ENCODE measurements at regions not wholly inside any gene's neighbourhood (a gene's known extent, or its start where the extent isn't known, plus 50 kb on each side); places are given as distances from the start of the nearest gene placed in this dataset.
A peak's percentile ranks its signal among the peaks of the same experiment; 100 is the strongest.
"Not testable (repeated sequence)": the region's sequence is repeated elsewhere in the genome, so short reads cannot be mapped to it uniquely, and the experiment has no call there.

DNA sequence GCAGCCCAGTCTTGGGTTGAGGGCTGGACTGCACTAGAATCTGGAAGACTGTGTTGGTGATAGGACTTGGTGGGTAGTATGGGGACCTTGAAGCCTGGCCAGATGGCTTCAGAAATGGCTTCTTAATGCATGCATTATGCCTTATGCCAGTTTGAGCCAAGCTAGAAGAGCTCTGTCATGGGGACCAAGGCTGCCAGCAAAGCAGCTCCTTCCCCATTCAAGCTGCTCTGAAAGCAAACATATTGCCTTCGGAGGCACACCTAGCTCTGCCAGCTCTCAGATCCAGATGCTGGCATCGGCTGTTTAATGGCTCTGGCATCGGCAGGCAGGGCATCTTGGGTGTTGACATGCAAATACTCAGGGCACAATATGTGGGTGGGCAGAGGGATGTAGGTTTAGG is 59.0 kb upstream of the IGFBP5 start:
- no peak for ATAC-seq
- Histone ChIP-seq H3K27ac (no peak overlapping the region), H3K36me3 (no peaks in the 10 kb centered on the region), H3K4me1 (no peaks in the 10 kb centered on the region), H3K4me3 (no peak overlapping the region), H3K9me3 (no peaks in the 10 kb centered on the region), H3K27me3 (no peaks in the 10 kb centered on the region)
- DNase-seq = no peak
- WGBS (ENCODE audit: insufficient coverage, low coverage, low lambda C conversion rate, missing lambda C conversion rate) = 47% methylated on average over 2 of the region's 3 CpGs
- TF ChIP-seq, protein P1, sequence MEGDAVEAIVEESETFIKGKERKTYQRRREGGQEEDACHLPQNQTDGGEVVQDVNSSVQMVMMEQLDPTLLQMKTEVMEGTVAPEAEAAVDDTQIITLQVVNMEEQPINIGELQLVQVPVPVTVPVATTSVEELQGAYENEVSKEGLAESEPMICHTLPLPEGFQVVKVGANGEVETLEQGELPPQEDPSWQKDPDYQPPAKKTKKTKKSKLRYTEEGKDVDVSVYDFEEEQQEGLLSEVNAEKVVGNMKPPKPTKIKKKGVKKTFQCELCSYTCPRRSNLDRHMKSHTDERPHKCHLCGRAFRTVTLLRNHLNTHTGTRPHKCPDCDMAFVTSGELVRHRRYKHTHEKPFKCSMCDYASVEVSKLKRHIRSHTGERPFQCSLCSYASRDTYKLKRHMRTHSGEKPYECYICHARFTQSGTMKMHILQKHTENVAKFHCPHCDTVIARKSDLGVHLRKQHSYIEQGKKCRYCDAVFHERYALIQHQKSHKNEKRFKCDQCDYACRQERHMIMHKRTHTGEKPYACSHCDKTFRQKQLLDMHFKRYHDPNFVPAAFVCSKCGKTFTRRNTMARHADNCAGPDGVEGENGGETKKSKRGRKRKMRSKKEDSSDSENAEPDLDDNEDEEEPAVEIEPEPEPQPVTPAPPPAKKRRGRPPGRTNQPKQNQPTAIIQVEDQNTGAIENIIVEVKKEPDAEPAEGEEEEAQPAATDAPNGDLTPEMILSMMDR (IDR thresholded peaks at IDR 0.05) = no peak
- TF ChIP-seq POLR2A (IDR thresholded peaks at IDR 0.05) = no peak
- intact Hi-C loops (cut with DNase I) = no loop called here

DNA sequence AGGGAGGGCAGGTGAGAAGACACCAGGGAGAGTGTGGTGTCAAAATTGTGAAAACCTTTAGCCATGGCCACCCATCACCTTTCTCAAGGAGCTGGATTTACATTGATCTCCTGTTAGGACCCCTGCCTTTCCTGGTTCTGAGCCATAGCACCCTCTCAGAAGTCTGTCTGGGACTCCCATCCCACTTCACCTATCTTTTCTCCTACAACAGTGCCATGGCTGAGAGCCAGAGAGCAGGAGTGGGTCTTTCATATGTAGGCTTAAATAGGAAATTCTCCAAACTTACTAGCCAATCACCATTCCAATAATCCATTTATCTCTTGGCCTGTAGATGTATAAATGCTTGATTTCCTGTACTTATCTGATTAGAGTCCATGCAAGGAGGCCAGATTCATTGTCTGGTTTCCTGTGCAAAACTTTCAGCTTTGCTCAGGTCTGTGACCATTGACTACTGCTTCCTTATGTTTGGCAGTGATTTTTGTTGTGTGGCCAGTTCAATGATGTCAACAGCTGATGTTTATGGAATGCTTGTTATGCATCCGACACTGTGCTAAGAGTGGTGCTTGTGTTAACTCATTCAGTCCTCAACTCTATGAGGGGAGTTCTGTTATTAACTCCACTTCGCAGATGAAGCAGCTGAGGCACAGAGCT is 57.6 kb upstream of the IGFBP5 start:
- H3K4me1 ChIP-seq = no peaks in the 10 kb centered on the region
- 65% methylated on average over 2 of the region's 2 CpGs for WGBS (ENCODE audit: insufficient coverage, low coverage, low lambda C conversion rate, missing lambda C conversion rate)
- H3K9me3 ChIP-seq = no peaks in the 10 kb centered on the region
- H3K36me3 ChIP-seq = no peaks in the 10 kb centered on the region
- TF ChIP-seq, protein P1 (IDR thresholded peaks at IDR 0.05) = no peak
- no peak for TF ChIP-seq POLR2A (IDR thresholded peaks at IDR 0.05)
- intact Hi-C loops (cut with DNase I) = no loop called here
- ATAC-seq = peak in 1 of 4 donors; percentile 38
- no peaks in the 10 kb centered on the region for H3K27me3 ChIP-seq
- no peak overlapping the region for H3K27ac ChIP-seq
- DNase-seq = no peak
- no peak overlapping the region for H3K4me3 ChIP-seq

DNA sequence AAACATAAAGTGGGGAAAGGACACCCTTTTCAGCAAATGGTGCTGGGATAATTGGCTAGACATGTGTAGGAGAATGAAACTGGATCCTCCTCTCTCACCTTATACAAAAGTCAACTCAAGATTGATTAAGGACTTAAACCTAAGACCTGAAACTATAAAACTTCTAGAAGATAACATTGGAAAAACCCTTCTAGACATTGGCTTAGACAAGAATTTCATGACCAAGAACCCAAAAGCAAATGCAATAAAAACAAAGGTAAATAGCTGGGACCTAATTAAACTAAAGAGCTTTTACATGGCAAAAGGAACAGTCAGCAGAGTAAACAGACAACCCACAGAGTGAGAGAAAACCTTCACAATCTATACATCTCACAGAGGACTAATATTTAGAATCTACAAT is 55.4 kb upstream of the IGFBP5 start:
- H3K4me3 ChIP-seq; ATAC-seq; H3K9me3 ChIP-seq; intact Hi-C loops (cut with DNase I); DNase-seq; H3K27me3 ChIP-seq; H3K36me3 ChIP-seq; H3K27ac ChIP-seq; H3K4me1 ChIP-seq: not testable (repeated sequence)

DNA sequence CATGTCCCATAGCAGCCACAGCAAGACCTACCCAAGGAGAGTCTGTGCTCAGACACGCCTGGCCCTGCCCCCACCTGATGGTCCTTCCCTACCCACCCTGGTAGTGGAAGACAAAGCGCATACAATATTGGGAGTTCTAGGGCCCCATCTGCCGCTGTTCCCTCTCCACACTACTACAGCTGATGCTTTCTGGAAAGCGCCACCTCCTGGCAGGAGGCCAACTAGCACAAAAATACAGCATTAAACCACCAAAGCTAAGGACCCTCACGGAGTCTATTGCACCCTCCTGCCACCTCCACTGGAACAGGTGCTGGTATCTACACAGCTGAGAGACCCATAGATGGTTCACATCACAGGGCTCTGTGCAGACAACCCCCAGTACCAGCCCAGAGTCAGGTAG is 50.9 kb upstream of the IGFBP5 start:
- H3K4me1 ChIP-seq; DNase-seq; H3K27me3 ChIP-seq; intact Hi-C loops (cut with DNase I); H3K27ac ChIP-seq; H3K4me3 ChIP-seq; H3K36me3 ChIP-seq; ATAC-seq; H3K9me3 ChIP-seq: not testable (repeated sequence)
- 100% methylated on average over 2 of the region's 5 CpGs for WGBS (ENCODE audit: insufficient coverage, low coverage, low lambda C conversion rate, missing lambda C conversion rate)

DNA sequence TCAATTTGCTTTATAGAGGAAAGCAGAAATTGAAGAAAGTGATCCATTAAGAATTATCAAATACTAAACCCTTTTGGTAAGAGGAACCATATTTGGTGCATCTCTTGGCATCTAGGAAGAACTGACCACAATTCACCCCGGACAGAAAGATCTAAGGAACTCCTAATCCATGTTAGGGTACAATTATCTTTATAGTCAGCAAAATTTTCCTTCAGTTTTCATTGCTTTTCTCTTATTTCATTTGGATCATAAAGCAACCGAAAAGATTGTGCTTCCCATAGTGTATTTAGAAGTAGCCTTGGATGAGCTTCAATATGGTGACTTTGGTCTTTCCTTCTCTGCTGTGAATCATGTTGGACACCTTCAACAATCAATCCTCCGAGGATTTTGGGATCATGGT is 50.1 kb upstream of the IGFBP5 start:
- no peak for DNase-seq
- intact Hi-C loops (cut with DNase I) = no loop called here
- ATAC-seq = no peak
- H3K4me1 ChIP-seq = peaks cover 0 to 13% (median 5%) of the 10 kb centered on the region in 4 donors
- WGBS (ENCODE audit: insufficient coverage, low coverage, low lambda C conversion rate, missing lambda C conversion rate) = 80% methylated on average over 3 of the region's 3 CpGs
- no peaks in the 10 kb centered on the region for H3K9me3 ChIP-seq
- no peaks in the 10 kb centered on the region for H3K36me3 ChIP-seq
- no peaks in the 10 kb centered on the region for H3K27me3 ChIP-seq
- TF ChIP-seq, protein P1 (IDR thresholded peaks at IDR 0.05) = no peak
- no peak for TF ChIP-seq POLR2A (IDR thresholded peaks at IDR 0.05)
- no peak overlapping the region for H3K27ac ChIP-seq
- H3K4me3 ChIP-seq = no peak overlapping the region

Small RNA genes lying in the stretch of these regions (small RNA-seq; reads per million reads assigned to genes)
- gene RNA5SP120 = 0 reads per million in 2 experiments

All from right lobe of liver (tissue), 6 donors.